ENCODE measurements at regions not wholly inside any gene's neighbourhood (a gene's known extent, or its start where the extent isn't known, plus 50 kb on each side); places are given as distances from the start of the nearest gene placed in this dataset.
A peak's percentile ranks its signal among the peaks of the same experiment; 100 is the strongest.

DNA sequence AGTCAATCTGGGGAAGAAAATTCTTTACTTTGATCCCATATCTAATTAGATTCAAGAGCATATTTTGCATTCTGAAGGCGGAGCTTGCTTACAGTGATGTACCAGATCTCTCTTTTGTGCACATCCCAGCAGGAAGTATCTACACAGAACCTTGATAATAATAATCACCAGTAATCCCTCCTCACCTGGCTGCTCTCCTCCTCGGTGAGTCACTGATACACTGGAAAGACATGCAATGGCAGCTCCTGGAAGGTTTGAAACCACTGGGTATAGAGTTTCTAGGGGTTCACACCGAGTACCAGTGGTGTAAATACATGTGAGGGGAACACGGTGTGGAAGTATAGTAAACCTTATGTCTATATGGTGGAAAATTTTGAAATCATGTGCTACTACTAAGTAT lies 205.5 kb upstream of the TARS1 start:
- Histone ChIP-seq H3K4me2 (no peak overlapping the region), H3F3A (ENCODE audit: insufficient read depth, low read depth) (no peaks in the 10 kb centered on the region), H3K27ac (no peak overlapping the region), H3K4me1 (replicated peaks; ENCODE audit: insufficient read depth) (no peaks in the 10 kb centered on the region), H3K79me2 (ENCODE audit: low read depth) (no peaks in the 10 kb centered on the region), H2AFZ (no peak overlapping the region), H3K9me3 (ENCODE audit: insufficient read depth, low read depth) (no peaks in the 10 kb centered on the region), H3K36me3 (ENCODE audit: low read depth) (no peaks in the 10 kb centered on the region), H3K4me3 (no peak overlapping the region), H4K20me1 (ENCODE audit: insufficient read depth) (no peaks in the 10 kb centered on the region), H3K9me2 (ENCODE audit: insufficient read depth) (no peaks in the 10 kb centered on the region), H3K27me3 (ENCODE audit: insufficient read depth, low read depth) (no peaks in the 10 kb centered on the region)
- POLR2A ChIA-PET (ENCODE audit: unreplicated experiment) = no interaction called here
- intact Hi-C loops (cut with micrococcal nuclease; ENCODE audit: unreplicated experiment) = no loop called here
- DNase-seq = no peak
- CTCF ChIA-PET = no interaction called here
- TF ChIP-seq EZH2 (IDR thresholded peaks at IDR 0.05; ENCODE audit: low read depth) = no peak
- TF ChIP-seq, protein P1, sequence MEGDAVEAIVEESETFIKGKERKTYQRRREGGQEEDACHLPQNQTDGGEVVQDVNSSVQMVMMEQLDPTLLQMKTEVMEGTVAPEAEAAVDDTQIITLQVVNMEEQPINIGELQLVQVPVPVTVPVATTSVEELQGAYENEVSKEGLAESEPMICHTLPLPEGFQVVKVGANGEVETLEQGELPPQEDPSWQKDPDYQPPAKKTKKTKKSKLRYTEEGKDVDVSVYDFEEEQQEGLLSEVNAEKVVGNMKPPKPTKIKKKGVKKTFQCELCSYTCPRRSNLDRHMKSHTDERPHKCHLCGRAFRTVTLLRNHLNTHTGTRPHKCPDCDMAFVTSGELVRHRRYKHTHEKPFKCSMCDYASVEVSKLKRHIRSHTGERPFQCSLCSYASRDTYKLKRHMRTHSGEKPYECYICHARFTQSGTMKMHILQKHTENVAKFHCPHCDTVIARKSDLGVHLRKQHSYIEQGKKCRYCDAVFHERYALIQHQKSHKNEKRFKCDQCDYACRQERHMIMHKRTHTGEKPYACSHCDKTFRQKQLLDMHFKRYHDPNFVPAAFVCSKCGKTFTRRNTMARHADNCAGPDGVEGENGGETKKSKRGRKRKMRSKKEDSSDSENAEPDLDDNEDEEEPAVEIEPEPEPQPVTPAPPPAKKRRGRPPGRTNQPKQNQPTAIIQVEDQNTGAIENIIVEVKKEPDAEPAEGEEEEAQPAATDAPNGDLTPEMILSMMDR (conservative IDR thresholded peaks at IDR 0.05) = no peak
- BruUV-seq (replicated peaks) = no TSS peak

DNA sequence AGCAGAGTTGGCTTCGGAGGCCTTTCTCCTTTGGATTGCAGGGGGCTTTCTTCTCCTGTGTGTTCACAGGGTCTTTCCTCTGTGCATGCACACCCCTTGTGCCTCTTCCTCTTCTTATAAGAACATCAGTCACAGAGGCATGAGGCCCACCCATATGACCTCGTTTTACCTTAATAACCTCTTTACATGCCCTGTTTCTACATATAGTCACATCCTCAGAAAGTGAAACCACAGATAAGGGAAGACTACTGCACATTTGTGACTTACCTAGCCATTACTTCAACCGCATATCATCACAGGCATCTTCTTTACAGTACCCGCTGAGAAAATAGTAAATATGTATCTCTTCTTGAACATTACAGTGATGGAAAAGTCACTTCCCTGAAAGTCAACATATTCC lies 204.9 kb upstream of the TARS1 start:
- Histone ChIP-seq H2AFZ (no peak overlapping the region), H3F3A (ENCODE audit: insufficient read depth, low read depth) (no peaks in the 10 kb centered on the region), H3K4me2 (no peak overlapping the region), H3K9me3 (ENCODE audit: insufficient read depth, low read depth) (no peaks in the 10 kb centered on the region), H3K9me2 (ENCODE audit: insufficient read depth) (no peaks in the 10 kb centered on the region), H3K79me2 (ENCODE audit: low read depth) (no peaks in the 10 kb centered on the region), H3K36me3 (ENCODE audit: low read depth) (no peaks in the 10 kb centered on the region), H3K4me3 (no peak overlapping the region), H3K27ac (no peak overlapping the region), H4K20me1 (ENCODE audit: insufficient read depth) (no peaks in the 10 kb centered on the region), H3K4me1 (replicated peaks; ENCODE audit: insufficient read depth) (no peaks in the 10 kb centered on the region), H3K27me3 (ENCODE audit: insufficient read depth, low read depth) (no peaks in the 10 kb centered on the region)
- ChIA-PET POLR2A (ENCODE audit: unreplicated experiment) (no interaction called here), CTCF (no interaction called here)
- no peak for DNase-seq
- BruUV-seq (replicated peaks) = no TSS peak
- no peak for TF ChIP-seq EZH2 (IDR thresholded peaks at IDR 0.05; ENCODE audit: low read depth)
- TF ChIP-seq, protein P1 (conservative IDR thresholded peaks at IDR 0.05) = no peak
- intact Hi-C loops (cut with micrococcal nuclease; ENCODE audit: unreplicated experiment) = no loop called here

DNA sequence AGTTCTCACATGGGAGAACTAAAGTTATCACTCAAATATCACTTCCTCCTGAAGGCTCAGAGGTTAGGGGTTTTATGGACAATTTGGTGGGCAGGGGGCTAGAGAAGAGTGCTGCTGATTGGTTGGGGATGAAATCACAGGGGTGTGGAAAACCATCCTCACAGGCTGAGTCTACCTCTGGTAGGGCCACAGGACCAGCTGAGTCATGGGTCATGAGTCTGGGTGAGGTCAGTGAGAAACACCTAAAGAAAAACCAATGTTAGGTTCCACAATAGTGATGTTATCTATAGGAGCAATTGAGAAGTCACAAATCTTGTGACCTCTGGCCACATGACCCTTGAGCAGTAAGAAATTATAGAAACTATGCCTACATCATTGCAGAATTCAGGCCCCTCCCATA lies 203.3 kb upstream of the TARS1 start:
- Histone ChIP-seq H4K20me1 (ENCODE audit: insufficient read depth) (no peaks in the 10 kb centered on the region), H3K27ac (no peak overlapping the region), H3K9me2 (ENCODE audit: insufficient read depth) (no peaks in the 10 kb centered on the region), H3K4me2 (no peak overlapping the region), H3K4me3 (no peak overlapping the region), H3K79me2 (ENCODE audit: low read depth) (no peaks in the 10 kb centered on the region), H2AFZ (0 out of 2 replicates have a peak overlapping the region, but pooled peaks have one; percentile 14), H3K27me3 (ENCODE audit: insufficient read depth, low read depth) (no peaks in the 10 kb centered on the region), H3K4me1 (replicated peaks; ENCODE audit: insufficient read depth) (no peaks in the 10 kb centered on the region), H3K36me3 (ENCODE audit: low read depth) (no peaks in the 10 kb centered on the region), H3K9me3 (ENCODE audit: insufficient read depth, low read depth) (no peaks in the 10 kb centered on the region), H3F3A (ENCODE audit: insufficient read depth, low read depth) (no peaks in the 10 kb centered on the region)
- TF ChIP-seq EZH2 (IDR thresholded peaks at IDR 0.05; ENCODE audit: low read depth) = no peak
- TF ChIP-seq, protein P1 (conservative IDR thresholded peaks at IDR 0.05) = no peak
- no peak for DNase-seq
- CTCF ChIA-PET = no interaction called here
- no TSS peak for BruUV-seq (replicated peaks)
- POLR2A ChIA-PET (ENCODE audit: unreplicated experiment) = no interaction called here
- intact Hi-C loops (cut with micrococcal nuclease; ENCODE audit: unreplicated experiment) = no loop called here
